ENCODE measurements at regions not wholly inside any gene's neighbourhood (a gene's known extent, or its start where the extent isn't known, plus 50 kb on each side); places are given as distances from the start of the nearest gene placed in this dataset.
"Not testable (repeated sequence)": the region's sequence is repeated elsewhere in the genome, so short reads cannot be mapped to it uniquely, and the experiment has no call there.

GRCh38 chrX:1023676-1024075 lies 188.8 kb downstream of the CRLF2 start:
- FAIRE-seq (no peak), DNase-seq (ENCODE audit: extremely low spot score, insufficient read length, low read depth) (no peak)

GRCh38 chrX:1021314-1021993 lies 191.0 kb downstream of the CRLF2 start:
- not testable (repeated sequence) for FAIRE-seq; DNase-seq (ENCODE audit: extremely low spot score, insufficient read length, low read depth)

- DNase-seq (ENCODE audit: extremely low spot score, insufficient read length, low read depth) (no peak), FAIRE-seq (no peak)
These were observed 191.7 kb downstream of the CRLF2 start for GRCh38 chrX:1020634-1021166.

GRCh38 chrX:1016926-1017325 lies 195.5 kb downstream of the CRLF2 start:
- not testable (repeated sequence) for DNase-seq (ENCODE audit: extremely low spot score, insufficient read length, low read depth); FAIRE-seq

- DNase-seq (ENCODE audit: extremely low spot score, insufficient read length, low read depth); FAIRE-seq: not testable (repeated sequence)
These were observed 196.2 kb downstream of the CRLF2 start for GRCh38 chrX:1016281-1016680.

GRCh38 chrX:1012678-1013300 lies 199.7 kb downstream of the CRLF2 start:
- no peak for FAIRE-seq

GRCh38 chrX:1011691-1012283 lies 200.7 kb downstream of the CRLF2 start:
- no peak for DNase-seq (ENCODE audit: extremely low spot score, insufficient read length, low read depth)
- FAIRE-seq, result no peak

More at GRCh38 chrX:1012678-1013300, 199.7 kb downstream of the CRLF2 start:
- no peak for DNase-seq (ENCODE audit: extremely low spot score, insufficient read length, low read depth)

- DNase-seq (ENCODE audit: extremely low spot score, insufficient read length, low read depth) (no peak), FAIRE-seq (no peak)
These were observed 202.7 kb downstream of the CRLF2 start for GRCh38 chrX:1009771-1010170.

GRCh38 chrX:1006156-1006730 lies 206.2 kb downstream of the CRLF2 start:
- FAIRE-seq, result no peak

GRCh38 chrX:1002611-1003010 lies 209.8 kb downstream of the CRLF2 start:
- DNase-seq (ENCODE audit: extremely low spot score, insufficient read length, low read depth), result no peak
- FAIRE-seq, result no peak

More at GRCh38 chrX:1006156-1006730, 206.2 kb downstream of the CRLF2 start:
- DNase-seq (ENCODE audit: extremely low spot score, insufficient read length, low read depth), result no peak

- DNase-seq (ENCODE audit: extremely low spot score, insufficient read length, low read depth) (no peak), FAIRE-seq (no peak)
These were observed 214.8 kb downstream of the CRLF2 start for GRCh38 chrX:997631-998137.

GRCh38 chrX:994780-995179 lies 217.7 kb downstream of the CRLF2 start:
- DNase-seq (ENCODE audit: extremely low spot score, insufficient read length, low read depth), result no peak
- no peak for FAIRE-seq

- DNase-seq (ENCODE audit: extremely low spot score, insufficient read length, low read depth), result no peak
- FAIRE-seq, result peak; percentile 80
These were observed 222.4 kb downstream of the CRLF2 start for GRCh38 chrX:989959-990510.

GRCh38 chrX:988530-988929 lies 223.9 kb downstream of the CRLF2 start:
- not testable (repeated sequence) for DNase-seq (ENCODE audit: extremely low spot score, insufficient read length, low read depth); FAIRE-seq

GRCh38 chrX:981791-982626 lies 230.4 kb downstream of the CRLF2 start:
- DNase-seq (ENCODE audit: extremely low spot score, insufficient read length, low read depth) (no peak), FAIRE-seq (no peak)

- DNase-seq (ENCODE audit: extremely low spot score, insufficient read length, low read depth) (no peak), FAIRE-seq (no peak)
These were observed 231.7 kb downstream of the CRLF2 start for GRCh38 chrX:980587-981235.

GRCh38 chrX:979127-979526 lies 233.3 kb downstream of the CRLF2 start:
- FAIRE-seq; DNase-seq (ENCODE audit: extremely low spot score, insufficient read length, low read depth): not testable (repeated sequence)

GRCh38 chrX:973010-973632 lies 239.3 kb downstream of the CRLF2 start:
- FAIRE-seq, result no peak
- DNase-seq (ENCODE audit: extremely low spot score, insufficient read length, low read depth), result no peak
